Fibroblast of the conjunctiva (primary cell): ENCODE measurements at regions not wholly inside any gene's neighbourhood (a gene's known extent, or its start where the extent isn't known, plus 50 kb on each side); places are given as distances from the start of the nearest gene placed in this dataset.
A peak's percentile ranks its signal among the peaks of the same experiment; 100 is the strongest.
"Not testable (repeated sequence)": the region's sequence is repeated elsewhere in the genome, so short reads cannot be mapped to it uniquely, and the experiment has no call there.

Experiments used
- DNase-seq: peaks from one replicate; pipeline ENCODE4 v3.0.0-alpha.2; 2010; ENCODE audit warnings: low read depth

GRCh38 chr5:130578354-130578753, 586.7 kb downstream of the HINT1 start:
- DNase-seq: no peak

- no peak for DNase-seq
Measured at GRCh38 chr5:130571076-130571475, 594.0 kb downstream of the HINT1 start.

DNA sequence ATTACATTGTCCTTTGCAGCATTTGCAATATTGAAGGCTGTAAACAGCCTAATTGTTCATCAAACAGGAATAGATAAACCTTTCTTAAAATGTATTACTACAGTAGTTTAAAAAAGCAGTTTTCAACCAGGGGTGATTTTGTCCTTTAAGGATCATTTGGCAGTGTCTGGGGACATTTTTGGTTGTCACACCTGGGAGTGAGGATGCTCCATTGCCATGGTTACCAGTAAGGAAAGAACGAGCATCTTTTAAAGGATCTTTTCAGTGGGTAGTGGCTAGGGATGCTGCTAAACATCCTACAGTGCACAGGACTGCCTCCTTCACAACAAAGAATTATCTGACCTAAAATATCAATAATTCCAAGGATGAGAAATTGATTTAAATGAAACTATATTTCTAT, 596.3 kb downstream of the HINT1 start:
- DNase-seq: no peak

DNA sequence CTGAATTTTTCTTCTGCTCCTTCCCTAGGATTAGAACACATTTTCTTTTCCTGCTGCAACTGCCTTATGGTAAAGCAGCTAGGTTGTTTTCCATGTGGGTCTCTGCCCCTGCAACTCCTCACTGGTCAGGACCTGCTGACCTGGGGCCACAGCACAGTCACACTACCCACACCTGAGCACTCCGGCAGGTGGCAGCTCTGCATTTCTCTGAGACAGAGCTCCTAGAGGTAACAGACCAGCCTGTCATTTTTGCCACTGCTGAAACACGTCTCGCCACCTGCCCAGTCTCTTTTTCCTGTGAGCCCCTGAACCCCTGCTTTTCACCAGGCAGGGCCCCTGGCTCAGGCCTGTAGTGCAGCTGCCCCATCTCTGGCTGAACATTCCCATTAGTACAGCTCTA, 609.6 kb downstream of the HINT1 start:
- DNase-seq: no peak

- DNase-seq: no peak
Measured at GRCh38 chr5:130550562-130550928, 614.5 kb downstream of the HINT1 start.

GRCh38 chr5:130549884-130550561, 615.0 kb downstream of the HINT1 start:
- peak; percentile 8 for DNase-seq

DNA sequence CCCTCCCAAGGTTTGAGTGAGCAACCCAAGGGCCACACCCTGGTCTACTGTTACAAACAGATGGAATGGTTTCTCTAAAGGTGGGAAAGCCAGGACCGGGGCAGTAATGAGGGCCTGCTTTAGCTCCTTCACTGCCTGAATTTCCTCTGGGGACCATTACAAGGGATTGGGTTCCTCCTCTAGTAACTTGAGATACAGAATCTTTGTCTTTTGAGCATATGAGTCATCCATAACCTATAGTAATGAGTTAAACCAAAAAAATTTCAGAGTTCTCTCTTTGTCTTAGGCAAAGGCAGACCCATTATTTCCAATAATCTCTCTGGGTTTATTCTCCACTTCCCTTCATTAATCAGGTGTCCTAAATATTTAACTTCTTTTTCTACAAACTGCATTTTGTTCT, 618.8 kb downstream of the HINT1 start:
- no peak for DNase-seq

DNA sequence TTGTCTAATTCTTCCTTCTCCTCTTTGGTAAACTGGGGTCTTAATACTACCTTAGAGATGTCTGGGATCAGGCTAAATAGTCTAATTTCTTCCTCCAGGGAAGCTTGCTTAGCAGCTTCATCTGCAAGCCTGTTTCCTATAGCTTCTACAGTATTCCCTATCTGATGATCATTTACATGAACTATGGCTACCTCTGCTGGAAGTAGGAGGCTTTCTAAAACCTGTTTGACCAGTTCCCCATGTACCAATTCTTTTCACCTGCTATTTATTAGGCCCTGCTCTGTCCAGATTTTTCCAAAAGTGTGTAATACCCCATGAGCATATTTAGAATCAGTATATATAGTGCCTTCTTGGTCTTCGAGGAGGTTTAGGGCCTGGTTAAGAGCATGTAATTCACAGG, 619.8 kb downstream of the HINT1 start:
- no peak for DNase-seq

DNA sequence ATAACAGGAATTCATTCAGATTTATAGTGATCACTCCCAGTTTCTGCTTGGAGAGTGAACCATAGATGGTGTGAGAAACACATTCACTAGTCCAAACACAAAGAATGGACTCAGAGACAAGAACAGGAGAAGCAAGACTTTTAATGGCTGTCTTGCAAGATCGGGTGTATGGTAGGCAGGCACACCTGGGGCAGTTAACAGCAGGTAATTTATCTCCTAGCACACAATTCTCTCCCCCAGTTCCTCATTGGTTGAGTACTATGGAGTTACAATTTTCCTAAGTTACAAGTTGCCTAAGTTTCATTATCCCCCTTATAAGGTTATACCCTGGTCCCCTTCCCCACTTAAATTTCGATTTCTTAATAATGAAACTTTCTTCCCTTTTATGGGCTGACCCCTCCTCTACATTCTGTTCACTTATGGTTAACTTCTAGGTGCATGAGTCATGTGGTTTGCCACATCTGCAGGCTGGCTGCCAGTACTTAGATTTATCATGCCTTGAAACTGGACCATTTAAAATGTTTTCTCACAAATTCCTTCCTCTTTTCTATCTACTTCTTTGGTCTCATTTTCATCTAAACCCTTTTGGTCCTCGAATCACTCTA, 623.3 kb downstream of the HINT1 start:
- DNase-seq: no peak

GRCh38 chr5:130536691-130537090, 628.4 kb downstream of the HINT1 start:
- no peak for DNase-seq

- no peak for DNase-seq
Measured at GRCh38 chr5:130532786-130533185, 628.5 kb downstream of the CHSY3 start.

- DNase-seq: no peak
Measured at GRCh38 chr5:130529511-130530485, 625.5 kb downstream of the CHSY3 start.

GRCh38 chr5:130529111-130529510, 624.8 kb downstream of the CHSY3 start:
- DNase-seq: no peak

GRCh38 chr5:130528474-130528873, 624.2 kb downstream of the CHSY3 start:
- DNase-seq: no peak

- DNase-seq: no peak
Measured at GRCh38 chr5:130526708-130527107, 622.4 kb downstream of the CHSY3 start.

DNA sequence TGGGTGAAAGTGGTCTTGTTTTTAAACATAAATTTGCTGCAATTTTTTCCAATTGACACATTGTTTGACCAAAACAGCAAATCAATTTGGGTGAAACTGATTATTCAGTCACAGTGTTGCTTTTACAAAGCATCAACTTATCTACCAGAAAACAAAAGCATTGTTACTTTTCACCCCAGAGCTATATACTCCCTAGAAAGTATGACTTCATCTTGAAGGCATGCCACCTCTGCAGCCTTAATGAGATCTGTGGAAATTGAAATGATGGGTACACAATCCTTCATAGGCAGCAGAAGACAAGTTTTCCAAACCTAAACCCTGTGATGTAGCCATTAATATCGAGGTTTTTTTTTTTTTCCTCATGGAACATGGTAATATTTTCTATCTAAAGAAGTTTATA, 615.9 kb downstream of the CHSY3 start:
- no peak for DNase-seq

DNA sequence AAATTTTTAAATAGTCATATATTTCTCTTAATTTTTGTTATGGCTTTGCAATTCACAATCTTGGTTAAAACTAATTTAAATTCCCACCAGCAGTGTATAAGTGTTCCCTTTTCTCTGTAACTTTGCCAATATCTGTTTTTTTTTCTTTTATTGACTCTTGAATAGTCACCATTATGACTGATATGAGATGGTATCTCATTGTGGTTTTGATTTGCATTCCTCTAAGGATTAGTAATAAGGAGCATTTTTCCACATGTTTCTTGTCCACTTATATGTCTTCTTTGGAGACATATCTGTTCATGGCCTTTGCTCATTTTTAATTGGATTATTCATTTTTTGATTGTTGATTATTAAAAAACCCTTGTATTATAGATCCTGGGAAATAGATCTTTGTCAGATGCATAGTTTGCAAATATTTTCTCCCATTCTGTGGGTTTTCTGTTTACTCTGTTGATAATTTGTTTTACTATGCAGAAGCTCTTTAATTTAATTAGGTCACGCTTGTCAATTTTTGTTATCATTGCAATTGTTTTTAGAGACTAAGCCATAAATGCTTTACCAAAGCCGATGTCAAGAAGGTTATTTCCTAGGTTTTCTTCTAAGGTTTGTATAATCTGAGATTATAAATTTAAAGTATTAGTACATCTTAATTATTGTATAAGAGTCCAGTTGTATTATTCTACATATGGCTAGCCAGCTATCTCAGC, 610.9 kb downstream of the CHSY3 start:
- peak; percentile 10 for DNase-seq

- no peak for DNase-seq
Measured at GRCh38 chr5:130502702-130503101, 598.4 kb downstream of the CHSY3 start.

DNA sequence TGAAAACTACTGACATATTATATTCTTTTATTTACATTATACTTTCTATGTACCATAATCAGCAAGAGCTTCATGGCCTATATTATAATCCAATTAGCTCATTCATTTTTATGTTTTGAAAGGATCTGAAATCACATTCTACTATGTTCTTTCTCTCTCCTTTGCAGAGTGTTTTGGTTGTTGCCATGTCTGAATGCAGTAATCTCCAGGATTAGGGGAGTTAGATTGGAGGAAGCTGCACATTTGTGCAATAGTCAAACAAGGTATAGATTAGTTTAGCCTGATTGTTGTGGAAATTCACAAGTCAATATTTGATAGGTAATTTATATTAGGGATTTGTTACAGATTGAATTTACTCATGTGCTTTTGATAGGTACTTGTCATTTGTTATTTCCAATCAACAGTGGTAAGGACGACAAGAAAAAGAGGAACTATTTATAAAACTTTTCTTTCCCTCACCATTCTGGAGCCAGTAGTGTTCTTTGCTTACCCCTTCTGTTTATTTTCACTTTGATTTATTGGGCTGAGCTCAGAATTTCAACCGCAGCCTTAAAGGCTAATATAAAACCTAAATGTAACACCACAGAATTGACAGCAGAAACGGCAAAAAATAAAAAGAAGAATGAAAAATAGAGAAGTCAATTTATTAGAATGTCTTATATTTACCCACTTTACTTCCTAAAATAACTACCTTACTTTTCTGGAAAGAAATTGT, 597.0 kb downstream of the CHSY3 start:
- no peak for DNase-seq

DNA sequence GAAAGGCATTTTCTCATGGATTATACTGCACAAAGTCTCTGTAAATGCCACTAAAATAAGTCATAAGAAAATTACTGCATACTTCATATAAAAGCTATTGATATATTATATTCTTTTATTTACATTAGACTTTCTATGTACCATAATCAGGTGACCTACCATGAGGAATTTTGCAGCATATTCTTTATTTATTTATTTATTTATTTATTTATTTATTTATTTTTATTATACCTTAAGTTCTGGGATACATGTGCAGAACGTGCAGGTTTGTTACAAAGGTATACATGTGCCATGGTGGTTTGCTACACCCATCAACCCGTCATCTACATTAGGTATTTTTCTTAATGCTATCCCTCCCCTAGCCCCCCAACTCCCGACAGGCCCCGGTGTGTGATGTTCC, 596.2 kb downstream of the CHSY3 start:
- DNase-seq: not testable (repeated sequence)

- DNase-seq: no peak
Measured at GRCh38 chr5:130496215-130496614, 592.0 kb downstream of the CHSY3 start.

DNA sequence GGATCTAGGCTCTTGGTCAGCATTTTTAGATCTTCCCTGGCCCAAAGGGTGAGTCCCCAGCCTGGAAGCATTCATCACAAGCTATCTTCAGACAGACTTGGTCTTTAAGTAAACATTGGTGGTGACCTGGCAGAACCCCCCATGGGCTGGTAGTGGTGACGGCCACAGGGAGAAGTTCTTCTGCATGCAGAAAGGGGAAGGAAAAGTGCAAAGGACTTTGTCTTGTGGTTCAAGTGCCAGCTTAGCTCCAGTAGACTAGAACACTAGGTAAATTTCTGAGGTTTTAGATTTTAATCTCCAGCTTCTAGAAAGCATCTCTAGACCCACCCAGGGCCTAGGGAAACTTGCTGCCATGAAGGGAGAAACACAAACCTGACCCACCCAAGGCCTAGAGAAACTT, 584.0 kb downstream of the CHSY3 start:
- DNase-seq: no peak
